Vagina (tissue), 2 donors: ENCODE measurements at regions not wholly inside any gene's neighbourhood (a gene's known extent, or its start where the extent isn't known, plus 50 kb on each side); places are given as distances from the start of the nearest gene placed in this dataset.

Source experiments
- CTCF ChIP-seq, 3 experiments: fragments of 450-650 bp in 2 of 3; fragments of 200-600 bp in 1 of 3; sonication (generic) in 1 of 3; IDR thresholded peaks; one replicate each; pipeline ENCODE4 v1.5.1; 2017 to 2019; ENCODE audit warnings: antibody characterized with exemption in 3 of 3, mild to moderate bottlenecking in 2 of 3, moderate library complexity in 2 of 3
- POLR2A ChIP-seq, 2 donors: fragments of 450-650 bp; IDR thresholded peaks; one replicate each; pipeline ENCODE4 v1.6.1; 2017; ENCODE audit warnings: antibody characterized with exemption in 2 of 2, mild to moderate bottlenecking in 2 of 2, moderate library complexity in 2 of 2

- no peak for TF ChIP-seq CTCF (IDR thresholded peaks at IDR 0.05)
- no peak for TF ChIP-seq POLR2A (IDR thresholded peaks at IDR 0.05)
Measured at GRCh38 chr18:40897884-40898283, 1057.2 kb upstream of the PIK3C3 start.
